ENCODE measurements at regions not wholly inside any gene's neighbourhood (a gene's known extent, or its start where the extent isn't known, plus 50 kb on each side); places are given as distances from the start of the nearest gene placed in this dataset.

GRCh38 chr9:91053824-91054223 lies 252.2 kb downstream of the SYK start:
- H3K4me1 ChIP-seq (ENCODE audit: control insufficient read depth, insufficient read depth, low read length), result no peaks in the 10 kb centered on the region
- no peak overlapping the region for H3K4me3 ChIP-seq (ENCODE audit: low read length)
- H3K36me3 ChIP-seq (ENCODE audit: control insufficient read depth, insufficient read depth, low read length), result no peaks in the 10 kb centered on the region
- H3K27me3 ChIP-seq (ENCODE audit: control insufficient read depth, insufficient read depth, low read length), result no peaks in the 10 kb centered on the region
- H3K9ac ChIP-seq (ENCODE audit: low read length), result no peak overlapping the region
- no peak overlapping the region for H3K27ac ChIP-seq (ENCODE audit: low read depth, low read length)

GRCh38 chr9:91055845-91056244 lies 254.2 kb downstream of the SYK start:
- Histone ChIP-seq H3K27ac (ENCODE audit: low read depth, low read length) (no peak overlapping the region), H3K36me3 (ENCODE audit: control insufficient read depth, insufficient read depth, low read length) (no peaks in the 10 kb centered on the region), H3K4me3 (ENCODE audit: low read length) (no peak overlapping the region), H3K9ac (ENCODE audit: low read length) (no peak overlapping the region), H3K27me3 (ENCODE audit: control insufficient read depth, insufficient read depth, low read length) (no peaks in the 10 kb centered on the region), H3K4me1 (ENCODE audit: control insufficient read depth, insufficient read depth, low read length) (no peaks in the 10 kb centered on the region)

GRCh38 chr9:91056486-91056885 lies 254.9 kb downstream of the SYK start:
- Histone ChIP-seq H3K27ac (ENCODE audit: low read depth, low read length) (no peak overlapping the region), H3K9ac (ENCODE audit: low read length) (no peak overlapping the region), H3K36me3 (ENCODE audit: control insufficient read depth, insufficient read depth, low read length) (no peaks in the 10 kb centered on the region), H3K4me3 (ENCODE audit: low read length) (no peak overlapping the region), H3K27me3 (ENCODE audit: control insufficient read depth, insufficient read depth, low read length) (no peaks in the 10 kb centered on the region), H3K4me1 (ENCODE audit: control insufficient read depth, insufficient read depth, low read length) (no peaks in the 10 kb centered on the region)

- Histone ChIP-seq H3K27me3 (ENCODE audit: control insufficient read depth, insufficient read depth, low read length) (no peaks in the 10 kb centered on the region), H3K36me3 (ENCODE audit: control insufficient read depth, insufficient read depth, low read length) (no peaks in the 10 kb centered on the region), H3K9ac (ENCODE audit: low read length) (no peak overlapping the region), H3K4me3 (ENCODE audit: low read length) (no peak overlapping the region), H3K4me1 (ENCODE audit: control insufficient read depth, insufficient read depth, low read length) (no peaks in the 10 kb centered on the region), H3K27ac (ENCODE audit: low read depth, low read length) (no peak overlapping the region)
Measured at GRCh38 chr9:91056917-91057316, 255.3 kb downstream of the SYK start.

- no peaks in the 10 kb centered on the region for H3K4me1 ChIP-seq (ENCODE audit: control insufficient read depth, insufficient read depth, low read length)
- no peaks in the 10 kb centered on the region for H3K27me3 ChIP-seq (ENCODE audit: control insufficient read depth, insufficient read depth, low read length)
- H3K36me3 ChIP-seq (ENCODE audit: control insufficient read depth, insufficient read depth, low read length), result no peaks in the 10 kb centered on the region
- H3K9ac ChIP-seq (ENCODE audit: low read length), result no peak overlapping the region
- no peak overlapping the region for H3K4me3 ChIP-seq (ENCODE audit: low read length)
- H3K27ac ChIP-seq (ENCODE audit: low read depth, low read length), result no peak overlapping the region
Measured at GRCh38 chr9:91059713-91060112, 258.1 kb downstream of the SYK start.

- Histone ChIP-seq H3K4me3 (ENCODE audit: low read length) (no peak overlapping the region), H3K4me1 (ENCODE audit: control insufficient read depth, insufficient read depth, low read length) (no peaks in the 10 kb centered on the region), H3K9ac (ENCODE audit: low read length) (no peak overlapping the region), H3K27ac (ENCODE audit: low read depth, low read length) (no peak overlapping the region), H3K36me3 (ENCODE audit: control insufficient read depth, insufficient read depth, low read length) (no peaks in the 10 kb centered on the region), H3K27me3 (ENCODE audit: control insufficient read depth, insufficient read depth, low read length) (no peaks in the 10 kb centered on the region)
Measured at GRCh38 chr9:91060520-91061343, 259.1 kb downstream of the SYK start.

GRCh38 chr9:91061506-91061905 lies 259.9 kb downstream of the SYK start:
- Histone ChIP-seq H3K36me3 (ENCODE audit: control insufficient read depth, insufficient read depth, low read length) (no peaks in the 10 kb centered on the region), H3K27ac (ENCODE audit: low read depth, low read length) (no peak overlapping the region), H3K4me1 (ENCODE audit: control insufficient read depth, insufficient read depth, low read length) (no peaks in the 10 kb centered on the region), H3K4me3 (ENCODE audit: low read length) (no peak overlapping the region), H3K9ac (ENCODE audit: low read length) (no peak overlapping the region), H3K27me3 (ENCODE audit: control insufficient read depth, insufficient read depth, low read length) (no peaks in the 10 kb centered on the region)

GRCh38 chr9:91062281-91062680 lies 260.7 kb downstream of the SYK start:
- no peak overlapping the region for H3K27ac ChIP-seq (ENCODE audit: low read depth, low read length)
- H3K36me3 ChIP-seq (ENCODE audit: control insufficient read depth, insufficient read depth, low read length), result no peaks in the 10 kb centered on the region
- H3K4me1 ChIP-seq (ENCODE audit: control insufficient read depth, insufficient read depth, low read length), result no peaks in the 10 kb centered on the region

GRCh38 chr9:91063471-91063870 lies 261.9 kb downstream of the SYK start:
- Histone ChIP-seq H3K27ac (ENCODE audit: low read depth, low read length) (no peak overlapping the region), H3K4me3 (ENCODE audit: low read length) (no peak overlapping the region), H3K9ac (ENCODE audit: low read length) (no peak overlapping the region), H3K36me3 (ENCODE audit: control insufficient read depth, insufficient read depth, low read length) (no peaks in the 10 kb centered on the region), H3K4me1 (ENCODE audit: control insufficient read depth, insufficient read depth, low read length) (no peaks in the 10 kb centered on the region), H3K27me3 (ENCODE audit: control insufficient read depth, insufficient read depth, low read length) (no peaks in the 10 kb centered on the region)

More at GRCh38 chr9:91062281-91062680, 260.7 kb downstream of the SYK start:
- Histone ChIP-seq H3K4me3 (ENCODE audit: low read length) (no peak overlapping the region), H3K9ac (ENCODE audit: low read length) (no peak overlapping the region), H3K27me3 (ENCODE audit: control insufficient read depth, insufficient read depth, low read length) (no peaks in the 10 kb centered on the region)

- H3K9ac ChIP-seq (ENCODE audit: low read length), result no peak overlapping the region
Measured at GRCh38 chr9:91065231-91066041, 263.8 kb downstream of the SYK start.

GRCh38 chr9:91066042-91066415 lies 264.4 kb downstream of the SYK start:
- Histone ChIP-seq H3K27ac (ENCODE audit: low read depth, low read length) (no peak overlapping the region), H3K4me3 (ENCODE audit: low read length) (no peak overlapping the region), H3K4me1 (ENCODE audit: control insufficient read depth, insufficient read depth, low read length) (no peaks in the 10 kb centered on the region), H3K27me3 (ENCODE audit: control insufficient read depth, insufficient read depth, low read length) (no peaks in the 10 kb centered on the region), H3K36me3 (ENCODE audit: control insufficient read depth, insufficient read depth, low read length) (no peaks in the 10 kb centered on the region), H3K9ac (ENCODE audit: low read length) (no peak overlapping the region)

More at GRCh38 chr9:91065231-91066041, 263.8 kb downstream of the SYK start:
- H3K27me3 ChIP-seq (ENCODE audit: control insufficient read depth, insufficient read depth, low read length), result no peaks in the 10 kb centered on the region
- no peaks in the 10 kb centered on the region for H3K4me1 ChIP-seq (ENCODE audit: control insufficient read depth, insufficient read depth, low read length)
- H3K4me3 ChIP-seq (ENCODE audit: low read length), result no peak overlapping the region
- no peak overlapping the region for H3K27ac ChIP-seq (ENCODE audit: low read depth, low read length)
- H3K36me3 ChIP-seq (ENCODE audit: control insufficient read depth, insufficient read depth, low read length), result no peaks in the 10 kb centered on the region

- Histone ChIP-seq H3K27me3 (ENCODE audit: control insufficient read depth, insufficient read depth, low read length) (no peaks in the 10 kb centered on the region), H3K36me3 (ENCODE audit: control insufficient read depth, insufficient read depth, low read length) (no peaks in the 10 kb centered on the region), H3K4me1 (ENCODE audit: control insufficient read depth, insufficient read depth, low read length) (no peaks in the 10 kb centered on the region), H3K27ac (ENCODE audit: low read depth, low read length) (no peak overlapping the region), H3K4me3 (ENCODE audit: low read length) (no peak overlapping the region), H3K9ac (ENCODE audit: low read length) (no peak overlapping the region)
Measured at GRCh38 chr9:91066856-91067255, 265.2 kb downstream of the SYK start.
